ENCODE measurements at regions not wholly inside any gene's neighbourhood (a gene's known extent, or its start where the extent isn't known, plus 50 kb on each side); places are given as distances from the start of the nearest gene placed in this dataset.
"Not testable (repeated sequence)": the region's sequence is repeated elsewhere in the genome, so short reads cannot be mapped to it uniquely, and the experiment has no call there.

- not testable (repeated sequence) for DNase-seq (ENCODE audit: extremely low read depth in 1 of 11, low read depth in 9 of 11, low spot score in 4 of 11)
Measured at GRCh38 chr7:76859933-76860332, 172.2 kb downstream of the SPDYE17 start.

GRCh38 chr7:76854631-76855030 lies 177.5 kb downstream of the SPDYE17 start:
- not testable (repeated sequence) for DNase-seq (ENCODE audit: extremely low read depth in 1 of 11, low read depth in 9 of 11, low spot score in 4 of 11)

GRCh38 chr7:76852787-76853584 lies 179.2 kb downstream of the SPDYE17 start:
- not testable (repeated sequence) for DNase-seq (ENCODE audit: extremely low read depth in 1 of 11, low read depth in 9 of 11, low spot score in 4 of 11)

GRCh38 chr7:76852362-76852761 lies 179.8 kb downstream of the SPDYE17 start:
- DNase-seq (ENCODE audit: extremely low read depth in 1 of 11, low read depth in 9 of 11, low spot score in 4 of 11), result not testable (repeated sequence)

GRCh38 chr7:76851617-76852016 lies 180.5 kb downstream of the SPDYE17 start:
- not testable (repeated sequence) for DNase-seq (ENCODE audit: extremely low read depth in 1 of 11, low read depth in 9 of 11, low spot score in 4 of 11)

- DNase-seq (ENCODE audit: extremely low read depth in 1 of 11, low read depth in 9 of 11, low spot score in 4 of 11), result peak in 1 of 11 donors; percentile 4
Measured at GRCh38 chr7:76849887-76850563, 182.1 kb downstream of the SPDYE17 start.

GRCh38 chr7:76839879-76840278 lies 192.3 kb downstream of the SPDYE17 start:
- not testable (repeated sequence) for DNase-seq (ENCODE audit: extremely low read depth in 1 of 11, low read depth in 9 of 11, low spot score in 4 of 11)

- DNase-seq (ENCODE audit: extremely low read depth in 1 of 11, low read depth in 9 of 11, low spot score in 4 of 11), result not testable (repeated sequence)
Measured at GRCh38 chr7:76839214-76839613, 192.9 kb downstream of the SPDYE17 start.

- DNase-seq (ENCODE audit: extremely low read depth in 1 of 11, low read depth in 9 of 11, low spot score in 4 of 11), result not testable (repeated sequence)
Measured at GRCh38 chr7:76838357-76838756, 193.8 kb downstream of the SPDYE17 start.

GRCh38 chr7:76829233-76829632 lies 202.2 kb upstream of the POMZP3 start:
- not testable (repeated sequence) for DNase-seq (ENCODE audit: extremely low read depth in 1 of 11, low read depth in 9 of 11, low spot score in 4 of 11)

- DNase-seq (ENCODE audit: extremely low read depth in 1 of 11, low read depth in 9 of 11, low spot score in 4 of 11), result not testable (repeated sequence)
Measured at GRCh38 chr7:76826181-76826580, 199.1 kb upstream of the POMZP3 start.

- not testable (repeated sequence) for DNase-seq (ENCODE audit: extremely low read depth in 1 of 11, low read depth in 9 of 11, low spot score in 4 of 11)
Measured at GRCh38 chr7:76809856-76810255, 182.8 kb upstream of the POMZP3 start.

GRCh38 chr7:76807588-76808100 lies 180.6 kb upstream of the POMZP3 start:
- DNase-seq (ENCODE audit: extremely low read depth in 1 of 11, low read depth in 9 of 11, low spot score in 4 of 11), result not testable (repeated sequence)

- not testable (repeated sequence) for DNase-seq (ENCODE audit: extremely low read depth in 1 of 11, low read depth in 9 of 11, low spot score in 4 of 11)
Measured at GRCh38 chr7:76806460-76806859, 179.4 kb upstream of the POMZP3 start.

GRCh38 chr7:76806010-76806409 lies 178.9 kb upstream of the POMZP3 start:
- not testable (repeated sequence) for DNase-seq (ENCODE audit: extremely low read depth in 1 of 11, low read depth in 9 of 11, low spot score in 4 of 11)

- not testable (repeated sequence) for DNase-seq (ENCODE audit: extremely low read depth in 1 of 11, low read depth in 9 of 11, low spot score in 4 of 11)
Measured at GRCh38 chr7:76805262-76805661, 178.2 kb upstream of the POMZP3 start.

GRCh38 chr7:76797639-76798038 lies 170.6 kb upstream of the POMZP3 start:
- DNase-seq (ENCODE audit: extremely low read depth in 1 of 11, low read depth in 9 of 11, low spot score in 4 of 11), result not testable (repeated sequence)

GRCh38 chr7:76780693-76781092 lies 153.6 kb upstream of the POMZP3 start:
- not testable (repeated sequence) for DNase-seq (ENCODE audit: extremely low read depth in 1 of 11, low read depth in 9 of 11, low spot score in 4 of 11)

GRCh38 chr7:76774279-76774678 lies 147.2 kb upstream of the POMZP3 start:
- not testable (repeated sequence) for DNase-seq (ENCODE audit: extremely low read depth in 1 of 11, low read depth in 9 of 11, low spot score in 4 of 11)

GRCh38 chr7:76771980-76772379 lies 144.9 kb upstream of the POMZP3 start:
- not testable (repeated sequence) for DNase-seq (ENCODE audit: extremely low read depth in 1 of 11, low read depth in 9 of 11, low spot score in 4 of 11)
